GM21528 (cell line): ENCODE measurements at regions not wholly inside any gene's neighbourhood (a gene's known extent, or its start where the extent isn't known, plus 50 kb on each side); places are given as distances from the start of the nearest gene placed in this dataset.

Experiments
- ATAC-seq: cut with Tn5 transposase; IDR thresholded peaks from one replicate; pipeline ENCODE4 v1.9.1; 2021; ENCODE audit warnings: mild to moderate bottlenecking, moderate library complexity; ENCODE audit not compliant: unreplicated experiment, low FRiP score

DNA sequence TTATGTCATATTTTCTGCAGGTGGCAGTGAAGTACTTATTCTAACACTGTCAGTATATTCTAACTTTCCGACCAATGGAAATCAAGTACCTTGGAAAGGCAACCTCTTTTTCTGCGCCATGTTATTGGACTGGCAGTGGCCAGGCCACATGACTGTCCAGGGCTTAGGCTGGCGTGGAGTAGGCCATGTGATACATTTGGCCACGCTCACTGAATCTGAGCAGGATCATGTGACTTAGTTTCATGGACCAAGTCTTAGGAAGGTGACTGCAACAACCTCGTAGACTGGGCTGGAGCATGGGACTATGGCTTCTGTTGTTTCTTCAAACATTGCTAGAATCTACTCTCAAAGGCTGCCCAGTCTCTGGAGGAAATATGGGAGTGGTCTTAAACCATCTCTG is 60.4 kb upstream of the HAAO start:
- ATAC-seq: no peak

DNA sequence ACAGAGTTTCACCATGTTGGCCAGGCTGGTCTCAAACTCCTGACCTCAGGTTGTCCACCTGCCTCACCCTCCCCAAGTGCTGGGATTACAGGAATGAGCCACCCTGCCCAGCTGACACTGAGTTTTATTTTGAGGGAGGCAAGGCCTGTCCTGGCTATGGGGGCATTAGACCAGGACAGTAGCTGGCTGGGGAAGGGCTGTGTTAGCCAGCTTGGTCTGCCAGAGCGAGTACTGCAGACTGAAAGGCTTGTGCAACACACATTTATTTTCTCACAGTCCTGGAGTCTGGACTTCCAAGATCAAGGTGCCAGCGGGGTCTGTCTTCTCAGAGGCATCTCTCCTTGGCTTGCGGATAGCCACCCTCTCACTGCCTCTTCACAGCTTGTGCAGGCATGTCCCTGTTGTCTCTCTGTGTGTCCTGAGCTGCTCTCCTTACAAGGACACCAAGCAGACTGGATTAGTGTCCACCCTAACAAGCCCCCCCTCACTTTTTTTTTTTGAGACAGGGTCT is 59.4 kb upstream of the HAAO start:
- no peak for ATAC-seq

DNA sequence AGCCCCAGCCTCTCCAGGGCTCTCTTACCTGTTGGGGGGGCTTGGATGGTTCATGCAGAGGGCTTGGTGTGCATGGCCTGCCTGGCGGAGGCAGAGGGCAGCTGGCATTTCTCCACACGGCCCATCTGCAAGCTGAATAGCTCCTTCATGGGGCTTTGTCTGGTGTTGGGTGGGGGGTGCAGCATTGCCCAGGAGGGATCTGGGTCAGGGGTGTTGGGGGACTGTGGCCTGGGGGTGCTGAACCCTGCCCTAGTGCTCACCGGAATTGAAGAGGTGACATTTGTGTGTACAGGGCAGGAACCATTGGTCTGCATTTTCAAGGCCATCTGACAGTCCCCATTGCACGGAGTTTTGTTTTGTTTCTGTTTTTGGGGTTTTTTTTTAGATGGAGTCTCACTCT is 58.8 kb upstream of the HAAO start:
- no peak for ATAC-seq

DNA sequence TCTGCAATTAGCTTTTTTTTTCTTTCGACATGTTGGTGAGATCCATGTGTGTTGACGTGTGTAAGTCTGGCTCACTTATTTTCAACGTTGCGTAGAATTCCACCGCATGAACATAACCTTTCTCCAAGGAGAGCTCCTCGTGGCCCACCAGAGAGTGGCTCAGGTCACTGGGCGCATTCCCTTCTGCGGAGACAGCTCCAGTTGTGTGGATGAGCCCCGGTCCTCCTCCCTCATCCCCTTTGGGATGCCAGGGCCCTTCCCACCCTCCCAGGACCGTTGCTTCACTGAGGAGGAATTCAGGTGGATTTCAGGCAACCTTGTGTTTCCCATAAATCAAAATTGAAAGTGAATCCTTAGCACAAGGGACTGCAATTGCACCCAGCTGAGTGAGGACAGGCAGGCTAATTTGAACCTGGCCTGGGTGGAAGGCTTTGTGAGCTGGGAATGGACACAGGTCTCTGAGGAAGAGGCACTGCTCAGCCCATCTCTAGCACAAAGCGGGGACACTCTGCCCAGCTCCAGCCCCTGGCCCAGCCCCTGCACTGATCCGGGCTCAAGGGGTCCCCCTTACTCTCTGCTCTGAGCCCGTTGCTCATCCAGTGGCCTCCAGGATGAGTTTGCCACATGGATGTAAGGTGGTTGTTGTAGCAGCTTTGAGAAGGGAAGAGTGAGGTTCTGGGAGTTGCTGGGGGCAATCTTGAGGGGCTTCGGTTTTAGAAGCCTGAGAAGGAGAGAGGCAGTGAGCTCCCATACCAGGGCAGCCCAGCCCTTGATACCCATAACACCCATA is 57.8 kb upstream of the HAAO start:
- ATAC-seq: no peak

- ATAC-seq: no peak
Measured at GRCh38 chr2:42849311-42849710, 56.9 kb upstream of the HAAO start.

GRCh38 chr2:42848726-42849290 is 56.4 kb upstream of the HAAO start:
- ATAC-seq: no peak

- no peak for ATAC-seq
Measured at GRCh38 chr2:42848265-42848664, 55.9 kb upstream of the HAAO start.

DNA sequence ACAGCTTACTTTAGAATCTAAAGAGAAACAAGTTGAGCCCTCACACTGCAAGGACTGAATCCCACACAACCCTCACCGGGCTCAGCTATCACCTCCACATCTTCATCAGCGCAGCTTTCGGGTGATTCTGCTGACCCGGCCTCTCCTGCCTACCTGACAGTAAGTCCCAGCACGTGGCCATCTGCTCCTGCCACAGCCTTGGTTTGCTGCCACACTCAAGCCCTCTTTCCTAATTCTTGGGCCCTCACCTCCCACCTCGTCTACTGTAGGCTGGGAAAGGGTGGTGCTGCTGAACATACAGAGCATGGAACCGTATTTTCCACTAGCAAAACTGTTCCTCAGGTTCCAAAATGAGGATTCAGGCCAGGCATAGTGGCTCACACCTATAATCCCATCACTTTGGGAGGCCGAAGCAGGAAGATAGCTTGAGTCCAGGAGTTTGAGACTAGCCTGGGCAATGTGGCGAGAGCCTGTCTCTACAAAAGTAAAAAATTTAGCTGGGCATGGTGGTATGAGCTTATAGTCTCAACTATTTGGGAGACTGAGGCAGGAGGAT is 55.3 kb upstream of the HAAO start:
- ATAC-seq: no peak

- ATAC-seq: no peak
Measured at GRCh38 chr2:42846932-42847595, 54.7 kb upstream of the HAAO start.

- no peak for ATAC-seq
Measured at GRCh38 chr2:42846026-42846425, 53.6 kb upstream of the HAAO start.

- ATAC-seq: no peak
Measured at GRCh38 chr2:42844901-42845821, 52.8 kb upstream of the HAAO start.

GRCh38 chr2:42844366-42844765 is 52.0 kb upstream of the HAAO start:
- no peak for ATAC-seq

- no peak for ATAC-seq
Measured at GRCh38 chr2:42843611-42844010, 51.2 kb upstream of the HAAO start.

- no peak for ATAC-seq
Measured at GRCh38 chr2:42843131-42843530, 50.7 kb upstream of the HAAO start.

DNA sequence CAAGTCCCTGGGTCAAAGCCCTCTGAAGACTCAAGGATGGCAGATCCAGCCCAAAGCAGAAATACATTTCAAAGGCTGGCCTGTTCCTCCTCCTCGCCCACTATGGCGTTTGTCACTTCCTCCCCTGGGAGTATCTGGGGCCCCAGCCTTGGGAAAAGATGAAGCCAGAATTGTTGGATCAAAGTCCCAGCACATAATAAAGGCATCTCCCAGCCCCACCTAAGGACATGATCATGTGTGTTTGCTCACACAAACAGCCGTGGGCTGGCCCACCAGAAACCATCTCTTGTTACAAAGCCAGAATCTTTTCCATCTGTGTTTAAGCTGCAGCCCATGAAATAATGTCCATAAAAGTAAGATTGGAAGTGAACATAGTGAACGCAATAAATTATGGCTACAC is 50.1 kb upstream of the HAAO start:
- no peak for ATAC-seq
